Activated naive CD4-positive, alpha-beta T cell treated with anti-CD3 and anti-CD28 coated beads for 36 hours (primary cell): ENCODE measurements at regions not wholly inside any gene's neighbourhood (a gene's known extent, or its start where the extent isn't known, plus 50 kb on each side); places are given as distances from the start of the nearest gene placed in this dataset.

Source experiments
- CTCF ChIA-PET: fragments of 350-600 bp; sonication (Branson Sonifier 250); formaldehyde crosslinking; loops from one replicate; lab custom pipeline; 2021; ENCODE audit warnings: antibody characterized with exemption; lab: Charles Lee
- DNase-seq: peaks from one replicate; pipeline ENCODE4 v3.0.0-alpha.2; 2020
- H3K27ac Mint-ChIP-seq: one replicate; pipeline ENCODE4 v1.8.0; 2021; ENCODE audit warnings: mild to moderate bottlenecking, mixed read lengths
- H3K27me3 Mint-ChIP-seq: one replicate; pipeline ENCODE4 v1.8.0; 2021; ENCODE audit warnings: low read depth, mixed read lengths
- H3K36me3 Mint-ChIP-seq: one replicate; pipeline ENCODE4 v1.8.0; 2021; ENCODE audit warnings: low read depth, mixed read lengths
- H3K4me1 Mint-ChIP-seq: one replicate; pipeline ENCODE4 v1.8.0; 2021; ENCODE audit warnings: low read depth, mixed read lengths
- H3K4me3 Mint-ChIP-seq: one replicate; pipeline ENCODE4 v1.8.0; 2021; ENCODE audit warnings: mild to moderate bottlenecking, moderate library complexity, mixed read lengths
- H3K9me3 Mint-ChIP-seq: one replicate; pipeline ENCODE4 v1.8.0; 2021; ENCODE audit warnings: mixed read lengths
- intact Hi-C: fragments of 100-400 bp; cut with micrococcal nuclease; formaldehyde crosslinking; loops from one replicate; pipeline ENCODE4 v1.15.1; 2023

DNA sequence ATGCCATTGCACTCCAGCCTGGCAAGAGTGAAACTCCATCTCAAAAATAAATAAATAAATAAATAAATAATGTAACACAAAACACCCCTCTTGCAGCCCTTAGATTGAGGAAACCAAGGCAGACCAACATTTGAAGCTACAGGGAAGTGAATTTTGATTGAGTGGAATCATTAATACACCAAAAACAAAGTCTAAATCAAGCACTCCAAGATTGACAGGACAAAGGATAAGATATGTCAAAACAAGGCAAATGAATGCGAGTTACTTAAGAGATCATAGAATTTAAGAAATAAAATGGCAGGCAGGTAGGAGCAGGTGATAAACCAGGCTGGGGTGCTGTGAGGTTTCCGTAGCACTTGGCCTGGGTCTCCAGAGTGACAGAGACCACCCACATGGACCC is 54.9 kb upstream of the RAB12 start:
- intact Hi-C loops: no loop called here
- H3K36me3 Mint-ChIP-seq: no peaks in the 10 kb centered on the region
- no peaks in the 10 kb centered on the region for H3K4me1 Mint-ChIP-seq
- CTCF ChIA-PET: no interaction called here
- H3K4me3 Mint-ChIP-seq: no peak overlapping the region
- no peaks in the 10 kb centered on the region for H3K9me3 Mint-ChIP-seq
- DNase-seq: no peak
- H3K27ac Mint-ChIP-seq: no peak overlapping the region
- H3K27me3 Mint-ChIP-seq: no peaks in the 10 kb centered on the region

DNA sequence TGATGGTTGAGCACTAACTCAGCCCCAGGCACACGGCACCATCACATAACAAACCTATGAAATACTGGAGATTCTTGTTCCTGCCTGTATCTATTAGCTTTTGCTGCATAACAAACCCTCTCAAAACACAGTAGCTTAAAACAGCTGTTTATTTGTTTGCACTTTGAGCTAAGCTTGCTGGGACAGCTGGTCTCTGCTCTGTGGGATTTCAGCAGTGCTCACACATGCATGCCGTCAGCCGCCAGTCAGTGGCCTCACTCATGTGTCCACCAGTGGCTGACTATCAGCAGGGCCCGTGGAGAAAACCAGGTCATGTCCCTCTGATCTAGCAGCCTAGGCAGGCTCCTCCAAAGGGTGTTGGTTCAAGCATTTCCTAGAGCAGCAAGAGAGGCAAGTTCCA is 52.8 kb upstream of the RAB12 start:
- CTCF ChIA-PET: interaction anchor here (0.6 kb wide), 1 partner anchor 48 kb away, joined by 9 read pairs; no protein-coding TSS in a partner anchor
- Mint-ChIP-seq H3K4me1 (no peaks in the 10 kb centered on the region), H3K4me3 (no peak overlapping the region), H3K27ac (no peak overlapping the region), H3K36me3 (no peaks in the 10 kb centered on the region), H3K27me3 (no peaks in the 10 kb centered on the region), H3K9me3 (no peaks in the 10 kb centered on the region)
- intact Hi-C loops: no loop called here
- no peak for DNase-seq
